GM21526 (cell line): ENCODE measurements at regions not wholly inside any gene's neighbourhood (a gene's known extent, or its start where the extent isn't known, plus 50 kb on each side); places are given as distances from the start of the nearest gene placed in this dataset.
"Not testable (repeated sequence)": the region's sequence is repeated elsewhere in the genome, so short reads cannot be mapped to it uniquely, and the experiment has no call there.

ENCODE experiments used
- ATAC-seq: cut with Tn5 transposase; IDR thresholded peaks from one replicate; pipeline ENCODE4 v1.9.1; 2021; ENCODE audit warnings: moderate library complexity; ENCODE audit not compliant: unreplicated experiment, low FRiP score

- ATAC-seq: no peak
These were observed 615.3 kb downstream of the TRIB2 start for GRCh38 chr2:13332060-13332459.

- ATAC-seq: not testable (repeated sequence)
These were observed 617.3 kb downstream of the TRIB2 start for GRCh38 chr2:13334071-13334470.

GRCh38 chr2:13334545-13334944, 617.8 kb downstream of the TRIB2 start:
- ATAC-seq: no peak

GRCh38 chr2:13335862-13336535, 619.3 kb downstream of the TRIB2 start:
- ATAC-seq: no peak

- no peak for ATAC-seq
These were observed 634.3 kb downstream of the TRIB2 start for GRCh38 chr2:13351068-13351467.

GRCh38 chr2:13353083-13353482, 636.3 kb downstream of the TRIB2 start:
- ATAC-seq: no peak

GRCh38 chr2:13354031-13354430, 637.3 kb downstream of the TRIB2 start:
- ATAC-seq: no peak

- not testable (repeated sequence) for ATAC-seq
These were observed 665.2 kb downstream of the TRIB2 start for GRCh38 chr2:13381928-13382327.

- not testable (repeated sequence) for ATAC-seq
These were observed 672.4 kb downstream of the TRIB2 start for GRCh38 chr2:13389172-13389571.

- no peak for ATAC-seq
These were observed 673.9 kb downstream of the TRIB2 start for GRCh38 chr2:13390676-13391075.

- no peak for ATAC-seq
These were observed 684.6 kb downstream of the TRIB2 start for GRCh38 chr2:13401312-13401711.

GRCh38 chr2:13413989-13414388, 697.3 kb downstream of the TRIB2 start:
- no peak for ATAC-seq

- ATAC-seq: no peak
These were observed 698.2 kb downstream of the TRIB2 start for GRCh38 chr2:13414897-13415296.

GRCh38 chr2:13433954-13434353, 717.2 kb downstream of the TRIB2 start:
- ATAC-seq: no peak

GRCh38 chr2:13443554-13444261, 727.0 kb downstream of the TRIB2 start:
- ATAC-seq: not testable (repeated sequence)

- ATAC-seq: no peak
These were observed 745.7 kb downstream of the TRIB2 start for GRCh38 chr2:13462464-13462863.

- no peak for ATAC-seq
These were observed 749.3 kb downstream of the TRIB2 start for GRCh38 chr2:13466076-13466475.

- ATAC-seq: peak; percentile 65
These were observed 757.8 kb downstream of the TRIB2 start for GRCh38 chr2:13474538-13474937.

- ATAC-seq: peak; percentile 86
These were observed 763.3 kb downstream of the TRIB2 start for GRCh38 chr2:13480057-13480456.

GRCh38 chr2:13481201-13481600, 764.5 kb downstream of the TRIB2 start:
- no peak for ATAC-seq

GRCh38 chr2:13485256-13485655, 768.5 kb downstream of the TRIB2 start:
- no peak for ATAC-seq

GRCh38 chr2:13488965-13489364, 772.2 kb downstream of the TRIB2 start:
- ATAC-seq: no peak
